GM23338 (cell line): ENCODE measurements at regions not wholly inside any gene's neighbourhood (a gene's known extent, or its start where the extent isn't known, plus 50 kb on each side); places are given as distances from the start of the nearest gene placed in this dataset.

Experiments
- ATAC-seq: fragments of 200-7000 bp; cut with Tn5 transposase; 3 replicates; pipeline ENCODE4 v1.9.1; 2020
- DNase-seq: peaks from one replicate; pipeline ENCODE4 v3.0.0-alpha.2; 2015; ENCODE audit warnings: low spot score
- H2AFZ ChIP-seq: fragments of 200-600 bp; sonication (generic); 2 replicates; pipeline ENCODE4 v1.8.0; 2016; ENCODE audit warnings: antibody characterized with exemption, mild to moderate bottlenecking, moderate library complexity
- H3F3A ChIP-seq: fragments of 200-600 bp; sonication (generic); replicated peaks from 2 replicates; pipeline ENCODE4 v1.8.0; 2017; ENCODE audit warnings: antibody characterized with exemption, mixed run types, low read depth
- H3K27ac ChIP-seq: fragments of 200-600 bp; sonication (generic); 2 replicates; pipeline ENCODE4 v1.6.1; 2016; ENCODE audit warnings: low read depth
- H3K27me3 ChIP-seq: fragments of 200-600 bp; sonication (generic); 2 replicates; pipeline ENCODE4 v1.8.0; 2016; ENCODE audit warnings: mild to moderate bottlenecking, mixed run types, moderate library complexity; ENCODE audit not compliant: insufficient read depth
- H3K36me3 ChIP-seq: fragments of 200-600 bp; sonication (generic); 2 replicates; pipeline ENCODE4 v1.8.0; 2016; ENCODE audit warnings: mild to moderate bottlenecking; ENCODE audit not compliant: insufficient read depth
- H3K4me1 ChIP-seq: fragments of 200-600 bp; sonication (generic); 2 replicates; pipeline ENCODE4 v1.8.0; 2016; ENCODE audit warnings: mild to moderate bottlenecking, moderate library complexity; ENCODE audit not compliant: insufficient read depth
- H3K4me2 ChIP-seq: fragments of 200-600 bp; sonication (generic); 2 replicates; pipeline ENCODE4 v1.7.1; 2017; ENCODE audit warnings: mixed run types
- H3K4me3 ChIP-seq: fragments of 200-600 bp; sonication (generic); 2 replicates; pipeline ENCODE4 v1.6.1; 2016; ENCODE audit warnings: mixed run types
- H3K79me2 ChIP-seq: fragments of 200-600 bp; sonication (generic); replicated peaks from 2 replicates; pipeline ENCODE4 v1.8.0; 2017; ENCODE audit warnings: mild to moderate bottlenecking; ENCODE audit not compliant: insufficient read depth
- H3K9me2 ChIP-seq: fragments of 200-600 bp; sonication (generic); 2 replicates; pipeline ENCODE4 v1.8.0; 2017; ENCODE audit not compliant: insufficient read depth
- H4K20me1 ChIP-seq: fragments of 200-600 bp; sonication (generic); replicated peaks from 2 replicates; pipeline ENCODE4 v1.8.0; 2017; ENCODE audit warnings: mild to moderate bottlenecking; ENCODE audit not compliant: insufficient read depth
- H3K27ac Mint-ChIP-seq: 2 replicates; pipeline ENCODE4 v1.8.0; 2020; ENCODE audit warnings: inconsistent platforms, mild to moderate bottlenecking, moderate library complexity, mixed read lengths
- H3K27me3 Mint-ChIP-seq: 3 replicates; pipeline ENCODE4 v1.8.0; 2022; ENCODE audit warnings: low read depth, mild to moderate bottlenecking, moderate library complexity, mixed read lengths, inconsistent platforms; ENCODE audit not compliant: insufficient read depth, poor library complexity
- H3K36me3 Mint-ChIP-seq: 3 replicates; pipeline ENCODE4 v1.8.0; 2021; ENCODE audit warnings: low read depth, mild to moderate bottlenecking, inconsistent platforms, moderate library complexity, mixed read lengths
- H3K4me1 Mint-ChIP-seq: 3 replicates; pipeline ENCODE4 v1.8.0; 2020; ENCODE audit warnings: mild to moderate bottlenecking, inconsistent platforms, mixed read lengths
- H3K4me3 Mint-ChIP-seq: 3 replicates; pipeline ENCODE4 v1.8.0; 2021; ENCODE audit warnings: moderate library complexity, mild to moderate bottlenecking, inconsistent platforms, mixed read lengths
- H3K9me3 Mint-ChIP-seq: 3 replicates; pipeline ENCODE4 v1.8.0; 2020; ENCODE audit warnings: moderate library complexity, mild to moderate bottlenecking, inconsistent platforms, mixed read lengths
- CREB1 ChIP-seq: fragments of 250-450 bp; sonication (Bioruptor Pico); IDR thresholded peaks from 2 replicates; pipeline ENCODE4 v1.5.0; 2020; ENCODE audit warnings: low read depth, mild to moderate bottlenecking, moderate library complexity
- EZH2 ChIP-seq: fragments of 200-600 bp; sonication (generic); IDR thresholded peaks from one replicate; pipeline ENCODE4 v1.8.0; 2017; ENCODE audit warnings: antibody characterized with exemption, mild to moderate bottlenecking, low read depth; ENCODE audit not compliant: unreplicated experiment
- EZH2phosphoT487 ChIP-seq: fragments of 200-600 bp; sonication (generic); IDR thresholded peaks from one replicate; pipeline ENCODE4 v1.8.1; 2018; ENCODE audit warnings: antibody characterized with exemption; ENCODE audit not compliant: unreplicated experiment
- JUNB ChIP-seq: IDR thresholded peaks from one replicate; pipeline ENCODE4 v1.6.1; 2016; ENCODE audit warnings: antibody characterized with exemption; ENCODE audit not compliant: unreplicated experiment
- NANOG ChIP-seq: IDR thresholded peaks from 2 replicates; pipeline ENCODE4 v1.6.1; 2016; ENCODE audit warnings: antibody characterized with exemption, borderline replicate concordance
- POLR2AphosphoS5 ChIP-seq: IDR thresholded peaks from 2 replicates; pipeline ENCODE4 v1.6.1; 2016; ENCODE audit warnings: antibody characterized with exemption, low read depth
- STAT1 ChIP-seq: IDR thresholded peaks from one replicate; pipeline ENCODE4 v1.6.1; 2016; ENCODE audit warnings: antibody characterized with exemption; ENCODE audit not compliant: unreplicated experiment
- ZNF114 ChIP-seq: fragments of 250-450 bp; sonication (Bioruptor Pico); IDR thresholded peaks from 2 replicates; pipeline ENCODE4 v1.5.0; 2020; ENCODE audit warnings: mild to moderate bottlenecking, moderate library complexity
- ZNF331 ChIP-seq: fragments of 250-450 bp; sonication (Bioruptor Pico); IDR thresholded peaks from 2 replicates; pipeline ENCODE4 v1.5.0; 2020; ENCODE audit warnings: low read depth, mild to moderate bottlenecking, moderate library complexity
- ZNF462 ChIP-seq: fragments of 250-450 bp; sonication (Bioruptor Pico); IDR thresholded peaks from 2 replicates; pipeline ENCODE4 v1.5.0; 2020; ENCODE audit warnings: mild to moderate bottlenecking, moderate library complexity
- TF ChIP-seq, protein P1 (sequence below), 2 experiments: fragments of 200-600 bp in 1 of 2; sonication (generic) in 1 of 2; conservative IDR thresholded peaks; 2 replicates each; pipeline versions ENCODE4 v1.5.1 to v1.6.1; 2016 to 2017; ENCODE audit warnings: antibody characterized with exemption in 2 of 2, low read depth in 2 of 2, mild to moderate bottlenecking in 2 of 2, moderate library complexity in 1 of 2

- TF ChIP-seq ZNF462 (CRISPR knock-in tag) (no peak), EZH2 (no peak), EZH2phosphoT487 (no peak), JUNB (no peak)
- TF ChIP-seq, protein P1, sequence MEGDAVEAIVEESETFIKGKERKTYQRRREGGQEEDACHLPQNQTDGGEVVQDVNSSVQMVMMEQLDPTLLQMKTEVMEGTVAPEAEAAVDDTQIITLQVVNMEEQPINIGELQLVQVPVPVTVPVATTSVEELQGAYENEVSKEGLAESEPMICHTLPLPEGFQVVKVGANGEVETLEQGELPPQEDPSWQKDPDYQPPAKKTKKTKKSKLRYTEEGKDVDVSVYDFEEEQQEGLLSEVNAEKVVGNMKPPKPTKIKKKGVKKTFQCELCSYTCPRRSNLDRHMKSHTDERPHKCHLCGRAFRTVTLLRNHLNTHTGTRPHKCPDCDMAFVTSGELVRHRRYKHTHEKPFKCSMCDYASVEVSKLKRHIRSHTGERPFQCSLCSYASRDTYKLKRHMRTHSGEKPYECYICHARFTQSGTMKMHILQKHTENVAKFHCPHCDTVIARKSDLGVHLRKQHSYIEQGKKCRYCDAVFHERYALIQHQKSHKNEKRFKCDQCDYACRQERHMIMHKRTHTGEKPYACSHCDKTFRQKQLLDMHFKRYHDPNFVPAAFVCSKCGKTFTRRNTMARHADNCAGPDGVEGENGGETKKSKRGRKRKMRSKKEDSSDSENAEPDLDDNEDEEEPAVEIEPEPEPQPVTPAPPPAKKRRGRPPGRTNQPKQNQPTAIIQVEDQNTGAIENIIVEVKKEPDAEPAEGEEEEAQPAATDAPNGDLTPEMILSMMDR (conservative IDR thresholded peaks at IDR 0.05; ENCODE audit: low read depth in 2 of 2) = no peak
Measured at GRCh38 chr6:44048277-44048676, 79.0 kb downstream of the MRPL14 start (continued).

GRCh38 chr6:44047801-44048200, 79.5 kb downstream of the MRPL14 start:
- Mint-ChIP-seq H3K36me3 (no peaks in the 10 kb centered on the region), H3K4me3 (no peak overlapping the region), H3K27me3 (peaks cover 8% of the 10 kb centered on the region), H3K4me1 (peaks cover 21% of the 10 kb centered on the region), H3K27ac (no peak overlapping the region), H3K9me3 (no peaks in the 10 kb centered on the region)
- Histone ChIP-seq H3K27me3 (no peaks in the 10 kb centered on the region), H3K9me2 (no peaks in the 10 kb centered on the region), H3K79me2 (no peaks in the 10 kb centered on the region), H3K27ac (no peak overlapping the region), H3K36me3 (no peaks in the 10 kb centered on the region), H2AFZ (no peak overlapping the region), H3K4me2 (no peak overlapping the region), H4K20me1 (no peaks in the 10 kb centered on the region), H3K4me3 (no peak overlapping the region), H3K4me1 (peaks cover 8% of the 10 kb centered on the region), H3F3A (no peaks in the 10 kb centered on the region)
- no peak for ATAC-seq
- DNase-seq = no peak
- TF ChIP-seq NANOG (no peak), ZNF114 (CRISPR knock-in tag) (no peak), STAT1 (no peak), POLR2AphosphoS5 (no peak), JUNB (no peak), CREB1 (no peak), ZNF331 (no peak)
- TF ChIP-seq, protein P1 (conservative IDR thresholded peaks at IDR 0.05; ENCODE audit: low read depth in 2 of 2) = no peak
